GM12801 (cell line): ENCODE measurements at regions not wholly inside any gene's neighbourhood (a gene's known extent, or its start where the extent isn't known, plus 50 kb on each side); places are given as distances from the start of the nearest gene placed in this dataset.

ENCODE experiments used
- CTCF ChIP-seq: IDR thresholded peaks from one replicate; pipeline ENCODE4 v1.5.1; 2011; ENCODE audit warnings: control low read depth; ENCODE audit not compliant: insufficient read length; ENCODE audit errors: extremely low read depth

GRCh38 chr14:86221000-86221399, 691.1 kb downstream of the FLRT2 start:
- TF ChIP-seq CTCF: no peak

- TF ChIP-seq CTCF: no peak
These were observed 687.6 kb downstream of the FLRT2 start for GRCh38 chr14:86217523-86217922.

DNA sequence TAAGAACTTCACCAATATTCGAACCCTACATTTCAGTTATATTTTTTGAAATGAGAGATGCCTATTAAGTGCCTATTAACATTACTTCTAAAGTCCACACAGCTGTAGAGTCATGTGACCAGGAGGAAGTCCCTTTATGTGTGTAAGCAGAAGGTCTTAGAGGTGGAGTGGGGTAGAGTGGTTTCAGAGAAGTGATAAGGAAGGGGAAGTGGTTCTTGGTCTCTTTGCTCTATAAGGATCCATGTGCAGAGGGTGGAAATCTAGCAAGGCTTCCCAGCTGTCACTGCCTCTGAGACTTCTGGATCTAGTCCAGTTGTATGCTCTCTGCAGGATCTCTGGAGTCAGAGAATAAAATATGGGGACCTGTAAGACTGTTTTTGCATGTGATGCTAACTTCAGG, 673.9 kb downstream of the FLRT2 start:
- TF ChIP-seq CTCF: no peak

- TF ChIP-seq CTCF: no peak
These were observed 666.5 kb downstream of the FLRT2 start for GRCh38 chr14:86196471-86196870.

DNA sequence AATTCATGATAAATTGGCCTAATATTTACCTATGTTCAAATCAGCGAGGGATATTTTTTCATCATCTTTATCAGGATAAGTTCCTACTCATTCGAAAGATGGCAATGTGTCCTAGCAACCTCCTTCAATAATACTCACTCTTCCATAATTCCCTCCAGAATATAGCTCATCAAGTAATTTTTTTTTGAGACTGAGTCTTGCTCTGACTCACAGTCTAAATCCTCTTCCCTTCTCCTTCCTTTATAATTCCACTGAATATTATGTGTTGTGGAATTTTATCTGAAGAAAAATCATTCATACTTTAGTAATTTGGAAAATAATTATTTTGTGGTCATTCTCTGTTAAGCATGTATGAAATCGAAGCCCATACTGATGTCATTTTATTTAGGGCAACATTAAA, 663.8 kb downstream of the FLRT2 start:
- no peak for TF ChIP-seq CTCF

DNA sequence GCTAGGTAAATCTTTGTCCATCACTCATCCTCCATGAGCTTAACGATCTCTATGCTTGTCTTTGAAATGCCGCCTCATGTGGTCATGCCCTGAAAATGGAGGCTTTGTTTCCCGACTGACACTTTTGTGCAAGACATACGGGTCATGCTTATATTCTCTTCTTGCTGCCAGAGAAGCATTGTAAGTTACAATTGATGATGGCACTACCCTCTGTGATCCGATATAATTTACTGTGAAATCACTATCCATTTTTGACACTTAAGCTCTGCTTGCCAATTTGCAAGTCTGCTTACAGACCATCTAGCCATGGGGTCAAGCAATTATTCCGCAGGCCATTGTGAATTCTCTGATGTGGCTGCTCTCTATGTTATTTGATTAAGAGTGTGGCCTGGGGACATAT, 650.0 kb downstream of the FLRT2 start:
- no peak for TF ChIP-seq CTCF

GRCh38 chr14:86168371-86168770, 638.4 kb downstream of the FLRT2 start:
- TF ChIP-seq CTCF: no peak

- no peak for TF ChIP-seq CTCF
These were observed 636.6 kb downstream of the FLRT2 start for GRCh38 chr14:86166541-86166940.
